ENCODE measurements at regions not wholly inside any gene's neighbourhood (a gene's known extent, or its start where the extent isn't known, plus 50 kb on each side); places are given as distances from the start of the nearest gene placed in this dataset.

DNA sequence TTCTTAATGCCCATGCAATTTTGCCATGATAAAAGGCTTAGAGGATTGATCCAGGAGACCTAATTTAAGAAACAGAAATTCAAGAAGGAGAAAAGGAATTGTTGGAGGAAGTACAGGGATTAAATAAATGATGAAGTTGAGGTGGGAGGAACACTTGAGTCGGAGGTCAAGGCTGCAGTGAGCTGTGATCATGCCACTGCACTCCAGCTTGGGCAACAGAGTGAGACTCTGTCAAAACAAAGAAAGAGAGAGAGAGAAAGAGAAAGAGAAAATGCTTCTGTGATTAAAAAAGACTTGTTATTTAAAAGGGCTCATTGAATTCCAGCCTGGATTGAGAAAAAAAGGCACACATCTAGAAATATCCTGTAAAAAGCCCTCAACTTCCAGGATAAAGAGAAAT is 123.2 kb downstream of the B3GNT2 start:
- Mint-ChIP-seq H3K4me1 (ENCODE audit: insufficient read depth, unreplicated experiment) (no peaks in the 10 kb centered on the region), H3K9me3 (ENCODE audit: unreplicated experiment) (no peaks in the 10 kb centered on the region), H3K27me3 (ENCODE audit: insufficient read depth, unreplicated experiment) (no peaks in the 10 kb centered on the region), H3K4me3 (ENCODE audit: unreplicated experiment) (no peak overlapping the region), H3K27ac (ENCODE audit: low read depth, unreplicated experiment) (no peak overlapping the region), H3K36me3 (ENCODE audit: insufficient read depth, unreplicated experiment) (no peaks in the 10 kb centered on the region)
- no TSS peak for BruUV-seq (replicated peaks)
- POLR2A ChIA-PET: no interaction called here
- TF ChIP-seq CTCF (IDR thresholded peaks at IDR 0.05; ENCODE audit: unreplicated experiment): no peak
- intact Hi-C loops (cut with micrococcal nuclease): loop anchor here (10.0 kb wide), 1 partner anchor 304 kb away; no protein-coding TSS in a partner anchor
- CTCF ChIA-PET: no interaction called here
- no peak for DNase-seq (ENCODE audit: unreplicated experiment)

GRCh38 chr2:62315476-62315875 is 119.6 kb downstream of the B3GNT2 start:
- no peak for DNase-seq (ENCODE audit: unreplicated experiment)
- intact Hi-C loops (cut with micrococcal nuclease): loop anchor here (10.0 kb wide), 1 partner anchor 301 kb away; no protein-coding TSS in a partner anchor
- Mint-ChIP-seq H3K36me3 (ENCODE audit: insufficient read depth, unreplicated experiment) (no peaks in the 10 kb centered on the region), H3K9me3 (ENCODE audit: unreplicated experiment) (no peaks in the 10 kb centered on the region), H3K27me3 (ENCODE audit: insufficient read depth, unreplicated experiment) (no peaks in the 10 kb centered on the region), H3K4me3 (ENCODE audit: unreplicated experiment) (no peak overlapping the region), H3K4me1 (ENCODE audit: insufficient read depth, unreplicated experiment) (no peaks in the 10 kb centered on the region), H3K27ac (ENCODE audit: low read depth, unreplicated experiment) (no peak overlapping the region)
- CTCF ChIA-PET: interaction anchor here (0.6 kb wide), 1 partner anchor 67 kb away, joined by 3 read pairs; no protein-coding TSS in a partner anchor
- TF ChIP-seq CTCF (IDR thresholded peaks at IDR 0.05; ENCODE audit: unreplicated experiment): no peak
- no TSS peak for BruUV-seq (replicated peaks)
- POLR2A ChIA-PET: no interaction called here

GRCh38 chr2:62314291-62314690 is 118.4 kb downstream of the B3GNT2 start:
- Mint-ChIP-seq H3K27me3 (ENCODE audit: insufficient read depth, unreplicated experiment) (no peaks in the 10 kb centered on the region), H3K27ac (ENCODE audit: low read depth, unreplicated experiment) (no peak overlapping the region), H3K9me3 (ENCODE audit: unreplicated experiment) (no peaks in the 10 kb centered on the region), H3K4me1 (ENCODE audit: insufficient read depth, unreplicated experiment) (no peaks in the 10 kb centered on the region), H3K36me3 (ENCODE audit: insufficient read depth, unreplicated experiment) (no peaks in the 10 kb centered on the region), H3K4me3 (ENCODE audit: unreplicated experiment) (no peak overlapping the region)
- no peak for TF ChIP-seq CTCF (IDR thresholded peaks at IDR 0.05; ENCODE audit: unreplicated experiment)
- ChIA-PET CTCF (no interaction called here), POLR2A (interaction anchor here (0.6 kb wide), 1 partner anchor 25 kb away, joined by 3 read pairs; no protein-coding TSS in a partner anchor)
- intact Hi-C loops (cut with micrococcal nuclease): loop anchor here (10.0 kb wide), 1 partner anchor 299 kb away; no protein-coding TSS in a partner anchor
- DNase-seq (ENCODE audit: unreplicated experiment): no peak
- no TSS peak for BruUV-seq (replicated peaks)

GRCh38 chr2:62313449-62314227 is 117.7 kb downstream of the B3GNT2 start:
- Mint-ChIP-seq H3K4me3 (ENCODE audit: unreplicated experiment) (no peak overlapping the region), H3K27ac (ENCODE audit: low read depth, unreplicated experiment) (no peak overlapping the region), H3K27me3 (ENCODE audit: insufficient read depth, unreplicated experiment) (no peaks in the 10 kb centered on the region), H3K36me3 (ENCODE audit: insufficient read depth, unreplicated experiment) (no peaks in the 10 kb centered on the region), H3K4me1 (ENCODE audit: insufficient read depth, unreplicated experiment) (no peaks in the 10 kb centered on the region), H3K9me3 (ENCODE audit: unreplicated experiment) (no peaks in the 10 kb centered on the region)
- BruUV-seq (replicated peaks): no TSS peak
- DNase-seq (ENCODE audit: unreplicated experiment): no peak
- intact Hi-C loops (cut with micrococcal nuclease): loop anchor here (10.0 kb wide), 1 partner anchor 299 kb away; no protein-coding TSS in a partner anchor
- ChIA-PET CTCF (interaction anchor here (0.6 to 0.9 kb wide), 2 partner anchors 8 to 328 kb away, joined by 3 read pairs; no protein-coding TSS in a partner anchor), POLR2A (interaction anchor here (0.6 kb wide), 1 partner anchor 26 kb away, joined by 3 read pairs; no protein-coding TSS in a partner anchor)
- no peak for TF ChIP-seq CTCF (IDR thresholded peaks at IDR 0.05; ENCODE audit: unreplicated experiment)

Measured in MCF 10A (cell line).